ENCODE measurements at regions not wholly inside any gene's neighbourhood (a gene's known extent, or its start where the extent isn't known, plus 50 kb on each side); places are given as distances from the start of the nearest gene placed in this dataset.

DNA sequence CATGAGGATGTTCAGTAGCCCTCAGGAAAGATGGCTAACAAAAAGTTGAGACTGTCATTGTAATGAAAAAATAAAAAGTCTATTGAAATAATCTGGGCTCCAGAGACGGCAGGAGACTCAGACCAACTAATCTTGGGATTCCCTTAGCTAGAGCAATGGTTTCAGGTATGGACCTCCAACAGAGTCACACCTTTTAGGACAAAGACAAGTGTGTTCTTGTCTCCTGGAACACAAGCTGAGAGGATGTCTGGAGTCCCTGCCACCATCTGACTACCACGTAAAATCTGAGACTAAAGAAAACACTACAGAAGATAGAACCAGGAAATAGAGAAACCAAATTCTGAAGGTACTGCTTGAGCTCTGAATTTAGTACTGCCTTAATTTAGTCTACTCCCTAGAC lies 103.3 kb upstream of the RBBP8 start:
- H3K4me3 ChIP-seq (ENCODE audit: low read length, poor library complexity, severe bottlenecking) = no peak overlapping the region
- peaks cover 16% of the 10 kb centered on the region for H3K4me1 ChIP-seq (ENCODE audit: insufficient read depth, low read length, poor library complexity, severe bottlenecking)
- no peak overlapping the region for H3K9ac ChIP-seq (ENCODE audit: low read depth, low read length, poor library complexity, severe bottlenecking)
- H4K20me1 ChIP-seq (ENCODE audit: insufficient read depth, low read length, poor library complexity, severe bottlenecking) = no peaks in the 10 kb centered on the region
- no peaks in the 10 kb centered on the region for H3K27me3 ChIP-seq (ENCODE audit: insufficient read depth, low read length, poor library complexity, severe bottlenecking)
- H3K36me3 ChIP-seq (ENCODE audit: insufficient read depth, low read length) = no peaks in the 10 kb centered on the region
- no peaks in the 10 kb centered on the region for H3K9me2 ChIP-seq (replicated peaks; ENCODE audit: low read depth, low read length)
- no peak overlapping the region for H3K4me2 ChIP-seq (ENCODE audit: low read depth, low read length, poor library complexity, severe bottlenecking)
- H2AFZ ChIP-seq (ENCODE audit: low read length) = 0 out of 2 replicates have a peak overlapping the region, but pooled peaks have one; percentile 0
- no peaks in the 10 kb centered on the region for H3K79me2 ChIP-seq (ENCODE audit: insufficient read depth, low read length)
- H3K9me3 ChIP-seq (ENCODE audit: insufficient read depth, low read depth, low read length) = no peaks in the 10 kb centered on the region
- TF ChIP-seq EZH2phosphoT487 (IDR thresholded peaks at IDR 0.05; ENCODE audit: borderline replicate concordance) = no peak
- H3F3A ChIP-seq (ENCODE audit: low read depth) = no peaks in the 10 kb centered on the region

DNA sequence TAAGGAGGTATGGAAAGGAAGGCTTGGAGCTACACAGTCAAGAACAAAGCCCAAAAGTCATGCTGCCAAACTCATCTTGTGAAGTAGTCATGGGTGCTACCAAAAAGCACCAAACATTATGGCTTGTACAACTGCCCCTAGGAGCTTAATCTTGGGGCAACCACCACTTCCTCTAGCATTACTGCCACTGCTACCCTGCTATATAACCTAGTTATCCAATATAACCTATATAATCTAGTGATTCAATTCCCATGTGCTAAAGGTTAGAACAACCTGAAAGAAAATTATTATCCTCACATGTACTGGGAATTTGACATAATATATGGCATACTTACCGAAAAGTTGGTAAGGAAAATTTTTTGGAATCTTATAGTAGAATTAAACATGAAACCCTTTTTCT lies 102.6 kb upstream of the RBBP8 start:
- no peak overlapping the region for H3K4me3 ChIP-seq (ENCODE audit: low read length, poor library complexity, severe bottlenecking)
- H3K9ac ChIP-seq (ENCODE audit: low read depth, low read length, poor library complexity, severe bottlenecking) = no peak overlapping the region
- no peaks in the 10 kb centered on the region for H3K79me2 ChIP-seq (ENCODE audit: insufficient read depth, low read length)
- H3K4me2 ChIP-seq (ENCODE audit: low read depth, low read length, poor library complexity, severe bottlenecking) = no peak overlapping the region
- no peak overlapping the region for H2AFZ ChIP-seq (ENCODE audit: low read length)
- H3K9me2 ChIP-seq (replicated peaks; ENCODE audit: low read depth, low read length) = no peaks in the 10 kb centered on the region
- no peaks in the 10 kb centered on the region for H3F3A ChIP-seq (ENCODE audit: low read depth)
- no peaks in the 10 kb centered on the region for H3K36me3 ChIP-seq (ENCODE audit: insufficient read depth, low read length)
- no peaks in the 10 kb centered on the region for H4K20me1 ChIP-seq (ENCODE audit: insufficient read depth, low read length, poor library complexity, severe bottlenecking)
- H3K27me3 ChIP-seq (ENCODE audit: insufficient read depth, low read length, poor library complexity, severe bottlenecking) = no peaks in the 10 kb centered on the region
- TF ChIP-seq EZH2phosphoT487 (IDR thresholded peaks at IDR 0.05; ENCODE audit: borderline replicate concordance) = no peak
- TF ChIP-seq, protein P1, sequence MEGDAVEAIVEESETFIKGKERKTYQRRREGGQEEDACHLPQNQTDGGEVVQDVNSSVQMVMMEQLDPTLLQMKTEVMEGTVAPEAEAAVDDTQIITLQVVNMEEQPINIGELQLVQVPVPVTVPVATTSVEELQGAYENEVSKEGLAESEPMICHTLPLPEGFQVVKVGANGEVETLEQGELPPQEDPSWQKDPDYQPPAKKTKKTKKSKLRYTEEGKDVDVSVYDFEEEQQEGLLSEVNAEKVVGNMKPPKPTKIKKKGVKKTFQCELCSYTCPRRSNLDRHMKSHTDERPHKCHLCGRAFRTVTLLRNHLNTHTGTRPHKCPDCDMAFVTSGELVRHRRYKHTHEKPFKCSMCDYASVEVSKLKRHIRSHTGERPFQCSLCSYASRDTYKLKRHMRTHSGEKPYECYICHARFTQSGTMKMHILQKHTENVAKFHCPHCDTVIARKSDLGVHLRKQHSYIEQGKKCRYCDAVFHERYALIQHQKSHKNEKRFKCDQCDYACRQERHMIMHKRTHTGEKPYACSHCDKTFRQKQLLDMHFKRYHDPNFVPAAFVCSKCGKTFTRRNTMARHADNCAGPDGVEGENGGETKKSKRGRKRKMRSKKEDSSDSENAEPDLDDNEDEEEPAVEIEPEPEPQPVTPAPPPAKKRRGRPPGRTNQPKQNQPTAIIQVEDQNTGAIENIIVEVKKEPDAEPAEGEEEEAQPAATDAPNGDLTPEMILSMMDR (conservative IDR thresholded peaks at IDR 0.05; ENCODE audit: low read length) = no peak
- H3K4me1 ChIP-seq (ENCODE audit: insufficient read depth, low read length, poor library complexity, severe bottlenecking) = peaks cover 16% of the 10 kb centered on the region
- H3K9me3 ChIP-seq (ENCODE audit: insufficient read depth, low read depth, low read length) = no peaks in the 10 kb centered on the region

DNA sequence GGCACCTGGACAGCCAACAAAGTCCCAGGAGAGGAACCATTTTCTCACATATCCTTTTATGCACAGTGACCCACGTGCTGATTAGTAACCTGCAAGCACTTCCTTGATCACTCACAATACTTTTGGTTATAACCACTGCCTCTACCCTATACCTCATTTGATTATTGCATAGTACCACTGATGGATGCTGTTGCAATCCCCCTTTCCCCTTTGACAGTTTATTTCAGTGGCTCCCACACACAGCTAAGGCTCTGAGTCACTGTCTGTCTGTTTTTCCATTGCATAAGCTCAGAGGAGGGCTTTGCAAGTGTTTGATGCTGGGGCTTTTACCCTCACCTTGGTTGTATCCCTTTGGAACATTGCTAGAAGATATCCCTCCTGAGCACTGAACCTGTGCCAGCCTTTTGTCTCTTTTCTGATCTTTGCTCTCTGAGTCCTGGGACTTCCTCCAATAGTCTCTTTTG lies 101.7 kb upstream of the RBBP8 start:
- Histone ChIP-seq H3K4me3 (ENCODE audit: low read length, poor library complexity, severe bottlenecking) (no peak overlapping the region), H3K4me1 (ENCODE audit: insufficient read depth, low read length, poor library complexity, severe bottlenecking) (peaks cover 16% of the 10 kb centered on the region), H3K9me3 (ENCODE audit: insufficient read depth, low read depth, low read length) (no peaks in the 10 kb centered on the region), H3K36me3 (ENCODE audit: insufficient read depth, low read length) (no peaks in the 10 kb centered on the region), H3K9ac (ENCODE audit: low read depth, low read length, poor library complexity, severe bottlenecking) (no peak overlapping the region), H3K27me3 (ENCODE audit: insufficient read depth, low read length, poor library complexity, severe bottlenecking) (no peaks in the 10 kb centered on the region), H2AFZ (ENCODE audit: low read length) (peak overlapping the region; percentile 26; the same call in 1 of the 2 replicates), H3K4me2 (ENCODE audit: low read depth, low read length, poor library complexity, severe bottlenecking) (no peak overlapping the region), H3K9me2 (replicated peaks; ENCODE audit: low read depth, low read length) (no peaks in the 10 kb centered on the region), H3K79me2 (ENCODE audit: insufficient read depth, low read length) (no peaks in the 10 kb centered on the region), H4K20me1 (ENCODE audit: insufficient read depth, low read length, poor library complexity, severe bottlenecking) (no peaks in the 10 kb centered on the region), H3F3A (ENCODE audit: low read depth) (no peaks in the 10 kb centered on the region)
- no peak for TF ChIP-seq EZH2phosphoT487 (IDR thresholded peaks at IDR 0.05; ENCODE audit: borderline replicate concordance)
- TF ChIP-seq, protein P1 (conservative IDR thresholded peaks at IDR 0.05; ENCODE audit: low read length) = no peak

DNA sequence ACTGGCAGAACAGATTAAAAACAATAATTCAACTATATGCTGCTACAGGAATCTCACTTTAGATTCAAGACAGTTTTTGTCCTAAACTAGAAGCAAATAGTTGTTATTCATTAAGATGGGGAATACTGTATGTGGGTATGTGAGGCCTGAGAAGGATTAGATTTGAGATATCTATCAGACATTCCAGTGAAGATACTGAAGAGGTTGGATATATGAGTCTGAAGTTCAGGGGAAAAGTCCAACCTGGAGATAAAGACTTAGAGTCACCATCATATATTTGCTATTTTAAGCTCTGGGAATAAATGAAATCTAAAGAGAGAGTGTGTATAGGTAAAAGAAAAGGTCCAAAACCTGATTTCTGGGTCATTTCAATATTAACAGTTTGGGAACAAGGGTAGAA lies 96.2 kb upstream of the RBBP8 start:
- Histone ChIP-seq H3K4me1 (ENCODE audit: insufficient read depth, low read length, poor library complexity, severe bottlenecking) (peaks cover 7% of the 10 kb centered on the region), H3K9ac (ENCODE audit: low read depth, low read length, poor library complexity, severe bottlenecking) (no peak overlapping the region), H4K20me1 (ENCODE audit: insufficient read depth, low read length, poor library complexity, severe bottlenecking) (no peaks in the 10 kb centered on the region), H3F3A (ENCODE audit: low read depth) (no peaks in the 10 kb centered on the region), H3K27me3 (ENCODE audit: insufficient read depth, low read length, poor library complexity, severe bottlenecking) (no peaks in the 10 kb centered on the region), H3K9me2 (replicated peaks; ENCODE audit: low read depth, low read length) (no peaks in the 10 kb centered on the region), H3K4me2 (ENCODE audit: low read depth, low read length, poor library complexity, severe bottlenecking) (no peak overlapping the region), H3K4me3 (ENCODE audit: low read length, poor library complexity, severe bottlenecking) (no peak overlapping the region), H3K36me3 (ENCODE audit: insufficient read depth, low read length) (no peaks in the 10 kb centered on the region), H3K79me2 (ENCODE audit: insufficient read depth, low read length) (no peaks in the 10 kb centered on the region), H2AFZ (ENCODE audit: low read length) (no peak overlapping the region), H3K9me3 (ENCODE audit: insufficient read depth, low read depth, low read length) (no peaks in the 10 kb centered on the region)
- no peak for TF ChIP-seq EZH2phosphoT487 (IDR thresholded peaks at IDR 0.05; ENCODE audit: borderline replicate concordance)
- TF ChIP-seq, protein P1 (conservative IDR thresholded peaks at IDR 0.05; ENCODE audit: low read length) = no peak
